G401 (cell line): ENCODE measurements at regions not wholly inside any gene's neighbourhood (a gene's known extent, or its start where the extent isn't known, plus 50 kb on each side); places are given as distances from the start of the nearest gene placed in this dataset.

Experiments
- DNase-seq: peaks from one replicate; pipeline ENCODE4 v3.0.0-alpha.2; 2015; ENCODE audit warnings: low spot score
- in situ Hi-C: cut with HindIII; loops from 2 replicates; pipeline ENCODE4 v1.10.0; 2016; ENCODE audit warnings: low sequenced_read_pairs, mixed read lengths

- in situ Hi-C loops = no loop called here
- DNase-seq = no peak
These were observed 261.2 kb downstream of the CLIC5 start for GRCh38 chr6:45754432-45754831.

- in situ Hi-C loops = no loop called here
These were observed 269.6 kb downstream of the CLIC5 start for GRCh38 chr6:45746046-45746445.

GRCh38 chr6:45743028-45743615 is 272.5 kb downstream of the CLIC5 start:
- no peak for DNase-seq
- in situ Hi-C loops = no loop called here

More at GRCh38 chr6:45746046-45746445, 269.6 kb downstream of the CLIC5 start:
- no peak for DNase-seq

GRCh38 chr6:45742591-45742990 is 273.1 kb downstream of the CLIC5 start:
- no peak for DNase-seq
- in situ Hi-C loops = no loop called here

GRCh38 chr6:45741437-45742171 is 274.1 kb downstream of the CLIC5 start:
- in situ Hi-C loops = no loop called here
- peak; percentile 4 for DNase-seq

GRCh38 chr6:45739058-45739457 is 276.6 kb downstream of the CLIC5 start:
- no peak for DNase-seq
- in situ Hi-C loops = no loop called here

- no peak for DNase-seq
- in situ Hi-C loops = no loop called here
These were observed 277.6 kb downstream of the CLIC5 start for GRCh38 chr6:45738057-45738455.

- in situ Hi-C loops = no loop called here
- no peak for DNase-seq
These were observed 278.2 kb downstream of the CLIC5 start for GRCh38 chr6:45737331-45738056.

- no peak for DNase-seq
- in situ Hi-C loops = no loop called here
These were observed 279.5 kb downstream of the CLIC5 start for GRCh38 chr6:45736134-45736533.

- no peak for DNase-seq
- in situ Hi-C loops = no loop called here
These were observed 282.9 kb downstream of the CLIC5 start for GRCh38 chr6:45732731-45733130.

- in situ Hi-C loops = no loop called here
- DNase-seq = no peak
These were observed 285.4 kb downstream of the CLIC5 start for GRCh38 chr6:45730232-45730631.

GRCh38 chr6:45728674-45729073 is 287.0 kb downstream of the CLIC5 start:
- no peak for DNase-seq
- in situ Hi-C loops = no loop called here

- in situ Hi-C loops = no loop called here
- no peak for DNase-seq
These were observed 287.7 kb downstream of the CLIC5 start for GRCh38 chr6:45727819-45728449.

- no peak for DNase-seq
- in situ Hi-C loops = no loop called here
These were observed 288.4 kb downstream of the CLIC5 start for GRCh38 chr6:45727228-45727627.

- no peak for DNase-seq
- in situ Hi-C loops = no loop called here
These were observed 289.2 kb downstream of the CLIC5 start for GRCh38 chr6:45726444-45726843.

- no peak for DNase-seq
- in situ Hi-C loops = no loop called here
These were observed 291.1 kb downstream of the CLIC5 start for GRCh38 chr6:45724511-45724910.

GRCh38 chr6:45724027-45724426 is 291.6 kb downstream of the CLIC5 start:
- no peak for DNase-seq
- in situ Hi-C loops = no loop called here

GRCh38 chr6:45722876-45723275 is 292.8 kb downstream of the CLIC5 start:
- in situ Hi-C loops = no loop called here
- DNase-seq = no peak

- in situ Hi-C loops = no loop called here
These were observed 294.0 kb downstream of the CLIC5 start for GRCh38 chr6:45721665-45722064.

GRCh38 chr6:45718871-45719270 is 296.8 kb downstream of the CLIC5 start:
- in situ Hi-C loops = no loop called here

More at GRCh38 chr6:45721665-45722064, 294.0 kb downstream of the CLIC5 start:
- no peak for DNase-seq

More at GRCh38 chr6:45718871-45719270, 296.8 kb downstream of the CLIC5 start:
- DNase-seq = no peak
